Lower leg skin (tissue), 3 donors: ENCODE measurements at regions not wholly inside any gene's neighbourhood (a gene's known extent, or its start where the extent isn't known, plus 50 kb on each side); places are given as distances from the start of the nearest gene placed in this dataset.

ENCODE experiments used
- POLR2A ChIP-seq, 2 donors: fragments of 450-650 bp; IDR thresholded peaks; one replicate each; pipeline ENCODE4 v1.6.1; 2016 to 2017; ENCODE audit warnings: antibody characterized with exemption in 2 of 2, mild to moderate bottlenecking in 1 of 2, moderate library complexity in 1 of 2
- TF ChIP-seq, protein P1 (sequence below), 3 donors: fragments of 450-650 bp; IDR thresholded peaks; one replicate each; pipeline ENCODE4 v1.5.1; 2016; ENCODE audit warnings: antibody characterized with exemption in 3 of 3, mild to moderate bottlenecking in 3 of 3, moderate library complexity in 2 of 3

DNA sequence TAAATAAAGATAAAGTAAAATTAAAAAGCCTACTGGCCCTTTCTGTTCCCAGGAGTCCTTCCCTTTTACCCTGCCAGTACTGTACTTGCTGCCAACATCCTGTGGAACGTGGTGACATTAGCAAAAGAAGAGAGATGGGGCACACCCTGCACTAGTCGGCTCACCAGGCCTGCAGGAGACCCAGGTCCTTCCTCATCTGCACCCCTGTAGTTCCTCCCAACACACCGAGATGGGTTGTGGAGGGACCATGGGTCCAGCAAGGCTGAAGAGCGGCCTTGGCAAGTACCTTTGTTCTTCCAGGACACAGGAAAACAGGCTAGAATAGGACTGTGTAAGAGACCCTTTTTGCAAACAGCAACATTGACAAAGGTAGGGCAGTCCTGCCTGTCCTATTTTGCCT, 98.7 kb upstream of the TMPRSS2 start:
- TF ChIP-seq, protein P1, sequence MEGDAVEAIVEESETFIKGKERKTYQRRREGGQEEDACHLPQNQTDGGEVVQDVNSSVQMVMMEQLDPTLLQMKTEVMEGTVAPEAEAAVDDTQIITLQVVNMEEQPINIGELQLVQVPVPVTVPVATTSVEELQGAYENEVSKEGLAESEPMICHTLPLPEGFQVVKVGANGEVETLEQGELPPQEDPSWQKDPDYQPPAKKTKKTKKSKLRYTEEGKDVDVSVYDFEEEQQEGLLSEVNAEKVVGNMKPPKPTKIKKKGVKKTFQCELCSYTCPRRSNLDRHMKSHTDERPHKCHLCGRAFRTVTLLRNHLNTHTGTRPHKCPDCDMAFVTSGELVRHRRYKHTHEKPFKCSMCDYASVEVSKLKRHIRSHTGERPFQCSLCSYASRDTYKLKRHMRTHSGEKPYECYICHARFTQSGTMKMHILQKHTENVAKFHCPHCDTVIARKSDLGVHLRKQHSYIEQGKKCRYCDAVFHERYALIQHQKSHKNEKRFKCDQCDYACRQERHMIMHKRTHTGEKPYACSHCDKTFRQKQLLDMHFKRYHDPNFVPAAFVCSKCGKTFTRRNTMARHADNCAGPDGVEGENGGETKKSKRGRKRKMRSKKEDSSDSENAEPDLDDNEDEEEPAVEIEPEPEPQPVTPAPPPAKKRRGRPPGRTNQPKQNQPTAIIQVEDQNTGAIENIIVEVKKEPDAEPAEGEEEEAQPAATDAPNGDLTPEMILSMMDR (IDR thresholded peaks at IDR 0.05): no peak
- TF ChIP-seq POLR2A (IDR thresholded peaks at IDR 0.05): no peak
